Jurkat, Clone E6-1 (cell line): ENCODE measurements at regions not wholly inside any gene's neighbourhood (a gene's known extent, or its start where the extent isn't known, plus 50 kb on each side); places are given as distances from the start of the nearest gene placed in this dataset.
"Not testable (repeated sequence)": the region's sequence is repeated elsewhere in the genome, so short reads cannot be mapped to it uniquely, and the experiment has no call there.

ENCODE experiments used
- DNase-seq: peaks from one replicate; pipeline ENCODE4 v3.0.0-alpha.2; 2011; ENCODE audit warnings: low read depth, low spot score
- H3K4me3 ChIP-seq: 2 replicates; pipeline ENCODE4 v1.5.1; 2011; ENCODE audit warnings: mild to moderate bottlenecking, low read length, control low read depth, moderate library complexity

DNA sequence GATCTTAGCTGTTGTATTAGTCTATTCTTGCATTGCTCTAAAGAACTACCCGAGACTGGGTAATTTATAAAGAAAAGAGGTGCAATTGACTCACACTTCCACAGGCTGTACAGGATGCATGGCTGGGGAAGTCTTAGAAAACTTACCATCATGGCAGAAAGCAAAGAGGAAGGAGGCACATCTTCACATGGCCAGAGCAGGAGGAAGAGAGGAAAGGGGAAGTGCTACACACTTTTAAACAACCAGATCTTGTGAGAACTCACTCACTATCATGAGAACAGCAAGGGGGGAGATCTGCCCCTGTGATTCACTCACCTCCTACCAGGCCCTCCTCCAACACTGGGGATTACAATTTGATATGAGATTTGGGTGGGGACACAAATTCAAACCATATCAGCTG lies 494.2 kb upstream of the CCDC196 start:
- H3K4me3 ChIP-seq, DNase-seq: not testable (repeated sequence)

GRCh38 chr14:65993103-65993502 lies 493.1 kb upstream of the CCDC196 start:
- no peak overlapping the region for H3K4me3 ChIP-seq
- peak; percentile 78 for DNase-seq

GRCh38 chr14:65993996-65994395 lies 492.2 kb upstream of the CCDC196 start:
- no peak for DNase-seq
- no peak overlapping the region for H3K4me3 ChIP-seq

- no peak for DNase-seq
- no peak overlapping the region for H3K4me3 ChIP-seq
Observed at GRCh38 chr14:65997347-65997746, 488.8 kb upstream of the CCDC196 start.

DNA sequence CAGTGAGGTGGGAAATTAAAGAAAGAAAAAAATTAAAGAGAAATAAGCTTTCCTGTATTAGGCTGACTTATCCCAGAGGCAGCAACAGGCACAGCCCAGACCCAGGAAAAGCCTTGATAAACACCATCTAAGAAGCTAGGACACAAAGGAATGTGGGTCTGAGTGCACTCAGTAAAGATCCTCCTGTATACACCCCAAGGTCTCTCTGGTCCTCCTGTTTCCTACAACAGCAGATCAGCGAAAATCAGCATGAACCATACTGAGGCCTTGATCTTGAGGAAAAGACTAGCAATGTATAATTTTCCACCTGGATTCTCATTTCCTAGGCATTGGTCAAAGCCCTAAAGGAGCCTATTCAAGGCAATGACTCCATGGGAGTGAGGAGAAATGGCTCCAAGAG lies 486.3 kb upstream of the CCDC196 start:
- no peak for DNase-seq
- no peak overlapping the region for H3K4me3 ChIP-seq

DNA sequence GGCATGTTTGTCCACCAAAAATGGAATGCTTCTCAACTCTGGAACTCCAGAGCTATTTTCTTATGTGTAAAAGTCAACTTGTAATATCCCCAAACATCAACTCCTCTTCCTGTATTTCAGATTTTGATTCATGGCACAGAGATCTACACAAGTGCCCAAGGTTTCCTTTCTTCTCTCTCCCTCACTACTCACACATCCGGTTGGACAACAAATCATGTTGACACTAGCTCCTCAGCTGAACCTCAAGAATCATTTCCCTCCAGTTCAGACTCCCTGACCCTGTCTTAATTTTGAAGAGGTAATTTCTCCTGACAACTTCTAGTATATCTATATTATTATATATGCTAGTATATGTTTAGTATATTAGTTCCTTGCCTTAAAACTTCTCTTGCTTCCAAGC lies 485.4 kb upstream of the CCDC196 start:
- H3K4me3 ChIP-seq: no peak overlapping the region
- no peak for DNase-seq

- no peak for DNase-seq
- H3K4me3 ChIP-seq: no peak overlapping the region
Observed at GRCh38 chr14:66001356-66001755, 484.8 kb upstream of the CCDC196 start.

DNA sequence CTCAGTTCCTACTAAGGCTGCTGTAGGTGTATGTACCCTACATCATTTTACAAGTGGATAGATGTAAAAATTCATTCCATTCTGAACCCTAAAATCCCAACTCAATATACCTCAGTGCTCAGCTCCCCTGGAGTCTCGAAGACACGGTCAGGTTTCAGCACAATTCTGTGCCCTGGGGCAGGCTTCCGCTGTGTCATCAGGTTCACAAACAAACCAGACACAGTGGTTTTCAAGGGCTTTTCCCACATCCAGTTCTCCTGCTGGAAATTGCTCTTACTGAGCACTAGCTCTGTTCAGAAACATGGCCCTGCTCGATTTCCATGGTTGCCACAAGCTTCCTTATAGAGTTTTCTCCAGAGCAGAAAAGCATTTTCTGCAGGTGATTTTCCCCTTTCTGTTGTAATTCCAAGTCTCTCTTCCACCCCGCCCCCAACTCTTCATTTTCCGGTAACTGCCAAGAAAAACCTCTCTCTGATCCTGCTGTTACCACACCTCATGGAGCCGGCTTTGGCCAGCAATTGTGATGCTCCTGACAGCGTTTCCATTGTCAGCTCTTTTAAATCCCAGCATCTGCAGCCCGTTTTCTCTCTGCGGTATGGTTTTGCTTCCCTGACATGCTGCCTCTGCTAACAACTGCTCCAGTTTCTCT lies 483.0 kb upstream of the CCDC196 start:
- DNase-seq: no peak

DNA sequence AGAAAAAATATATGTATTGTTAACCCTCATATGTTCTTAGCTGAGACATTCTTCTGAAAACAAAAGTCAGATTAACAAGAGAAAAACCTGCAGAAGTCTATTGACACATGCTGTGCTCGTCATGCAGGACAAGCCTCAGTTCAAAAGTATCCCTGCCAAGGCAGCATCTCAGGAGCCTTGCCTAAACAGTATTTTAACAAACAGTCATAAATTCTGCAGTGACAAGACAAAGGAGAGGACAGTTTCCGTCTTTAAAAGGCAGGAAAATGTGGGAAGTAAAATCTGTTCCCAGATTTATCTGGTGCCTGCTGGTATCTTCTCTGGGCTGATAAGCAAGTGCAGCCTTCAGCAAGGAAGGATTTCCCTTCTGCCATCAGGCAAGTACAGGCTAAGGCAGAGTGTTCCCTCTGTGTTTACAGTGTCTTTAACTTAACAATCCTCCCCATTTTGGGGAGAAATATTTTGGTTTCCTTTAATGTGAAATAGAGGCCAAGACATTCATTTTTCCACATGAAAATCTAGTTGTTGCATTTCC lies 480.2 kb upstream of the CCDC196 start:
- no peak overlapping the region for H3K4me3 ChIP-seq
- no peak for DNase-seq

More for the DNA sequence above, 483.0 kb upstream of the CCDC196 start:
- H3K4me3 ChIP-seq: no peak overlapping the region

DNA sequence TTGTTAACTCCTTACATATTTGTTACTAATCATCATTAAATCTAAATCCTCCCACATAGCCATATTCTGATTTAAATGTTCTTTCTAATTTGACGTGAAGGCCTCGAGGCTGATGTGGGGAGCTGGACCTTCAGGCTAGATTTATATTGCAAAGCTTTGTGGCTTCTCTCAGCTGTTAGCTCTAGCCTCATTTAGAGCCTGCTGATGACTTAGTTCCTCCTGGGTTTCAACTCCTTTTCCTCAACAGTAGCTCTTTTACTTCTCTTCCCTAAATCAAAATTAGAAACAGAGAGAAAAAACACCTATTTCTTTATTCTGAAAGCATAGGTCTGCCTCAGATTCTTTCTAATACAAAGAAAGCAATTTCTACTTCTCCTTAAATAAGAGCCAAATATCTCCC lies 477.5 kb upstream of the CCDC196 start:
- DNase-seq: no peak
- H3K4me3 ChIP-seq: no peak overlapping the region

GRCh38 chr14:66009089-66009488 lies 477.1 kb upstream of the CCDC196 start:
- no peak overlapping the region for H3K4me3 ChIP-seq
- DNase-seq: no peak

GRCh38 chr14:66010695-66011094 lies 475.5 kb upstream of the CCDC196 start:
- H3K4me3 ChIP-seq: no peak overlapping the region

DNA sequence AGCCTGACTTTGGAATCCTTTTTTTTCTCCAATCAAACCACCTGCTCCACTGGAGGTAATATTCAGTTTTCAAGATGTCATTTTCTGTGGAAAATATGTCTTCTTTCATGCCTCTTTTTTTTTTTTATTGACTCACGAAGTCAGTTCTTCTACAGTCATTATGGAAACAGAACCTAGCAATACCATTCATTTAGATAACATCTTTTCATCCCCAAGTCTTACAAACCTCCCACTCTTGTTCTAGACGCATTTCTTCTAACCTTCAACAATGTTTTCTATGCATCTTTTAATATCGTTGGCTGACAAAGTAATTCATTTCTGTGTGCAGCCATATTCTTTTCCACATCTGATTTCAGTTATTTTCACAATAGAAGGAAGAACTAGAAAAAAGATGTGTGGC lies 474.3 kb upstream of the CCDC196 start:
- no peak overlapping the region for H3K4me3 ChIP-seq
- no peak for DNase-seq

More at GRCh38 chr14:66010695-66011094, 475.5 kb upstream of the CCDC196 start:
- DNase-seq: no peak

- H3K4me3 ChIP-seq, DNase-seq: not testable (repeated sequence)
Observed at GRCh38 chr14:66013607-66014006, 472.6 kb upstream of the CCDC196 start.

DNA sequence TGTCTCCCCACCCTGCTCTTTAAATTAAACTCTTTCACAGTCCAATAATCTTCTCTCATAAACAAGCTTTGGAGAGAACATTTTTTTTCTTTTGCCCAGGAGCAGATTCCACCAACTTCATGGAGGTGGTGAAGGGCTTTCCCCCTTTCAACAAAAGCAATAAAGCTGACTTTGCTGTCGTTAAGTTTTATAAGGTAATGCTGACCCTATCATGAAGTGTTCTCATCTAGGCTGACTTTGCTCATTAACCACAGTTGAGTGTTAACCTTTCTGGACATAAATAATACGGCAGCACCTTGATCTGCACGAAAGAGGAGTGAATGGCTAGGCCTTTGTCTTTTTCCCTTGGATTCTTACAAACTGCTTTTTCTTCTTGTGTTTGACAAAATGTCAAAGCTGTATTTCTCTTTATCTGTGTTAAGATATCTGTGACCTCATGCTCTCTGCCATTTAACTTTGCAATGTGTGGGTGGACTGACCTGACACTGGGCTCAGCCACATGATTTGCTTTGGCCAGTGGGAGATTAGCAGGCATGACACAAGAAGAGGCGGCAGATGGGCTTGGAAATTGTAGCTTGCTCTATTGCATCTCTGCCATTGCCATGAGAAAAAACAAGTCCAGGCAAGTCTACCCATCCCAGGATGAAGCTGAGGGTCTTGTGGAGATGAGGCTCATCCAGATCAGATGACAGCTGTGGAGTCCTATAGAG lies 470.9 kb upstream of the CCDC196 start:
- DNase-seq: no peak
- no peak overlapping the region for H3K4me3 ChIP-seq

GRCh38 chr14:66017927-66018326 lies 468.2 kb upstream of the CCDC196 start:
- DNase-seq: no peak
- H3K4me3 ChIP-seq: no peak overlapping the region

DNA sequence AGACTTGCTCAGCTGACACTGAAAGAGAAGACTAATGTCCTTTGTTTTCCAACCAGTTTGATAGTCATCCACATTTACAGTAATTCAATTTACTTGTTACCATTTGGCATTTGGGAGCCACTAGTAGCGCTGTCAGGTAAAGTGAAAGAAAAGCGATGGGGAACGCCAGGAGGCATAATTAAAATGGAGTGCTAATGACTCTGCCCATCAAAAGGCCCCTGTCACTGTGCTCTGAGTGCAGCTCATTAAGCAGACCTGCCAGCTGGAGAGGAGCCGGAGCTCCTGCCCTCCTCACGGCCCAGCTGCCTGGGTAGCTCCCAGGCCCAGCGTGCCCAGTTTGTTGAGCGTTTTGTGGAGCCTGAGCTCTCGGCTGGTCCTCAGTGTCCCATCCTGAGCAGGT lies 463.6 kb upstream of the CCDC196 start:
- DNase-seq: no peak
- no peak overlapping the region for H3K4me3 ChIP-seq

- no peak for DNase-seq
- H3K4me3 ChIP-seq: no peak overlapping the region
Observed at GRCh38 chr14:66025779-66026178, 460.4 kb upstream of the CCDC196 start.

DNA sequence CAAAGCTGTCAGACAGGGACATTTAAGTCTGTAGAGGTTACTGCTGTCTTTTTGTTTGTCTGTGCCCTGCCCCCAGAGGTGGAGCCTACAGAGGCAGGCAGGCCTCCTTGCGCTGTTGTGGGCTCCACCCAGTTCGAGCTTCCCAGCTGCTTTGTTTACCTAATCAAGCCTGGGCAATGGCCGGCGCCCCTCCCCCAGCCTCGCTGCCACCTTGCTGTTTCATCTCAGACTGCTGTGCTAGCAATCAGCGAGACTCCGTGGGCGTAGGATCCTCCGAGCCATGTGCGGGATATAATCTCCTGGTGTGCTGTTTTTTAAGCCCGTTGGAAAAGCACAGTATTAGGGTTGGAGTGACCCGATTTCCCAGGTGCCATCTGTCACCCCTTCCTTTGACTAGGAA lies 454.2 kb upstream of the CCDC196 start:
- not testable (repeated sequence) for DNase-seq, H3K4me3 ChIP-seq

GRCh38 chr14:66032800-66033199 lies 453.4 kb upstream of the CCDC196 start:
- no peak for DNase-seq
- no peak overlapping the region for H3K4me3 ChIP-seq

- DNase-seq: no peak
Observed at GRCh38 chr14:66036547-66036946, 449.6 kb upstream of the CCDC196 start.

More at GRCh38 chr14:66036547-66036946, 449.6 kb upstream of the CCDC196 start:
- H3K4me3 ChIP-seq: no peak overlapping the region
